ENCODE measurements at regions not wholly inside any gene's neighbourhood (a gene's known extent, or its start where the extent isn't known, plus 50 kb on each side); places are given as distances from the start of the nearest gene placed in this dataset.

DNA sequence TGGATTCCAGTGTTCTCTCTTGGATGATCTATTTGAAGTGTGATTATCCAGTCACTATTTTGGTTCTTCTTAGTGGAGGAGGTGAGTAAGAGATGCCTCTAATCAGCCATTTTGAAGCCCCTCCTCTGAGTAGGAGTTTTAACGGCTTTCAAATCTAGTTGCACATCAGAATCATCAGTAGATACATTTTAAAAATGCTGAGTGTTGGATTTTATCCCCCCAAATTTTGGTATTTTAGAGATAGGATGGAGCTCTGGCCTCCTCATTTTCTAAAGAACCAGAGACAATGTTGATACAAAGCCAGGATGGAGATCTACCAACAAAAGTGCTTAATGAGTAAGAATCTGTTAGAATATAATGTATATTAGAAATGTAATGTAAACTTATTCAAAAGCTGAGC, 1061.0 kb upstream of the WWC1 start:
- no peak overlapping the region for H3K27ac Mint-ChIP-seq
- H3K4me3 Mint-ChIP-seq: no peak overlapping the region
- Histone ChIP-seq H3K4me3 (replicated peaks in 1 of 3; ENCODE audit: low read depth in 2 of 3, low read length in 3 of 3) (no peak overlapping the region), H3K27ac (ENCODE audit: low read depth in 1 of 2, low read length in 2 of 2) (no peak overlapping the region), H4K20me1 (ENCODE audit: insufficient read depth, low read length) (no peaks in the 10 kb centered on the region), H3K79me2 (ENCODE audit: insufficient read depth, low read length) (no peaks in the 10 kb centered on the region), H3K4me2 (replicated peaks; ENCODE audit: extremely low read depth, low read length, poor library complexity, severe bottlenecking) (no peak overlapping the region), H3K9ac (ENCODE audit: insufficient read depth, low read length, poor library complexity, severe bottlenecking) (no peak overlapping the region), H3K4me1 (ENCODE audit: control insufficient read depth in 1 of 2, insufficient read depth in 2 of 2, low read length in 2 of 2) (no peaks in the 10 kb centered on the region), H3K9me3 (replicated peaks in 1 of 2; ENCODE audit: control insufficient read depth in 1 of 2, insufficient read depth in 1 of 2, low read length in 2 of 2) (peaks cover 21 to 28% of the 10 kb centered on the region in 2 donors), H3K36me3 (replicated peaks in 1 of 2; ENCODE audit: control insufficient read depth in 1 of 2, insufficient read depth in 2 of 2, low read length in 2 of 2) (no peaks in the 10 kb centered on the region), H3K27me3 (ENCODE audit: control insufficient read depth in 2 of 2, insufficient read depth in 2 of 2, low read length in 2 of 2) (no peaks in the 10 kb centered on the region), H2AFZ (ENCODE audit: insufficient read depth, low read depth, low read length, poor library complexity, severe bottlenecking) (no peak overlapping the region)
- TF ChIP-seq, protein P1, sequence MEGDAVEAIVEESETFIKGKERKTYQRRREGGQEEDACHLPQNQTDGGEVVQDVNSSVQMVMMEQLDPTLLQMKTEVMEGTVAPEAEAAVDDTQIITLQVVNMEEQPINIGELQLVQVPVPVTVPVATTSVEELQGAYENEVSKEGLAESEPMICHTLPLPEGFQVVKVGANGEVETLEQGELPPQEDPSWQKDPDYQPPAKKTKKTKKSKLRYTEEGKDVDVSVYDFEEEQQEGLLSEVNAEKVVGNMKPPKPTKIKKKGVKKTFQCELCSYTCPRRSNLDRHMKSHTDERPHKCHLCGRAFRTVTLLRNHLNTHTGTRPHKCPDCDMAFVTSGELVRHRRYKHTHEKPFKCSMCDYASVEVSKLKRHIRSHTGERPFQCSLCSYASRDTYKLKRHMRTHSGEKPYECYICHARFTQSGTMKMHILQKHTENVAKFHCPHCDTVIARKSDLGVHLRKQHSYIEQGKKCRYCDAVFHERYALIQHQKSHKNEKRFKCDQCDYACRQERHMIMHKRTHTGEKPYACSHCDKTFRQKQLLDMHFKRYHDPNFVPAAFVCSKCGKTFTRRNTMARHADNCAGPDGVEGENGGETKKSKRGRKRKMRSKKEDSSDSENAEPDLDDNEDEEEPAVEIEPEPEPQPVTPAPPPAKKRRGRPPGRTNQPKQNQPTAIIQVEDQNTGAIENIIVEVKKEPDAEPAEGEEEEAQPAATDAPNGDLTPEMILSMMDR (IDR thresholded peaks at IDR 0.05): no peak
- DNase-seq: no peak
- peaks cover 6 to 25% (median 19%) of the 10 kb centered on the region in 7 donors for H3K9me3 Mint-ChIP-seq
- H3K27me3 Mint-ChIP-seq (ENCODE audit: low read depth in 3 of 3): no peaks in the 10 kb centered on the region
- no peaks in the 10 kb centered on the region for H3K4me1 Mint-ChIP-seq
- intact Hi-C loops (cut with micrococcal nuclease): no loop called here
- no peaks in the 10 kb centered on the region for H3K36me3 Mint-ChIP-seq
- WGBS (ENCODE audit: insufficient coverage): no CpG with 5 or more reads among the region's 1 CpG

- Histone ChIP-seq H3K4me2 (replicated peaks; ENCODE audit: extremely low read depth, low read length, poor library complexity, severe bottlenecking) (no peak overlapping the region), H2AFZ (ENCODE audit: insufficient read depth, low read depth, low read length, poor library complexity, severe bottlenecking) (no peak overlapping the region), H3K4me3 (replicated peaks in 1 of 3; ENCODE audit: low read depth in 2 of 3, low read length in 3 of 3) (no peak overlapping the region), H3K27me3 (ENCODE audit: control insufficient read depth in 2 of 2, insufficient read depth in 2 of 2, low read length in 2 of 2) (no peaks in the 10 kb centered on the region), H3K9ac (ENCODE audit: insufficient read depth, low read length, poor library complexity, severe bottlenecking) (no peak overlapping the region), H3K9me3 (replicated peaks in 1 of 2; ENCODE audit: control insufficient read depth in 1 of 2, insufficient read depth in 1 of 2, low read length in 2 of 2) (peaks cover 21 to 28% of the 10 kb centered on the region in 2 donors), H3K79me2 (ENCODE audit: insufficient read depth, low read length) (no peaks in the 10 kb centered on the region), H4K20me1 (ENCODE audit: insufficient read depth, low read length) (no peaks in the 10 kb centered on the region), H3K4me1 (ENCODE audit: control insufficient read depth in 1 of 2, insufficient read depth in 2 of 2, low read length in 2 of 2) (no peaks in the 10 kb centered on the region), H3K36me3 (replicated peaks in 1 of 2; ENCODE audit: control insufficient read depth in 1 of 2, insufficient read depth in 2 of 2, low read length in 2 of 2) (no peaks in the 10 kb centered on the region), H3K27ac (ENCODE audit: low read depth in 1 of 2, low read length in 2 of 2) (no peak overlapping the region)
- 88% methylated on average over 1 of the region's 3 CpGs for WGBS (ENCODE audit: insufficient coverage)
- TF ChIP-seq, protein P1 (IDR thresholded peaks at IDR 0.05): no peak
- no peak for DNase-seq
- no peak overlapping the region for H3K27ac Mint-ChIP-seq
- H3K27me3 Mint-ChIP-seq (ENCODE audit: low read depth in 3 of 3): no peaks in the 10 kb centered on the region
- peaks cover 6 to 24% (median 16%) of the 10 kb centered on the region in 7 donors for H3K9me3 Mint-ChIP-seq
- no peaks in the 10 kb centered on the region for H3K36me3 Mint-ChIP-seq
- intact Hi-C loops (cut with micrococcal nuclease): no loop called here
- H3K4me3 Mint-ChIP-seq: no peak overlapping the region
- H3K4me1 Mint-ChIP-seq: no peaks in the 10 kb centered on the region
These were observed 1058.7 kb upstream of the WWC1 start for GRCh38 chr5:167232675-167233311.

All from CD14-positive monocyte (primary cell).